Epithelial cell of proximal tubule (primary cell): ENCODE measurements at regions not wholly inside any gene's neighbourhood (a gene's known extent, or its start where the extent isn't known, plus 50 kb on each side); places are given as distances from the start of the nearest gene placed in this dataset.

Source experiments
- DNase-seq: peaks from one replicate; pipeline ENCODE4 v3.0.0-alpha.2; 2011; ENCODE audit warnings: low read depth
- H3K4me3 ChIP-seq: 2 replicates; pipeline ENCODE4 v1.5.1; 2011; ENCODE audit warnings: low read depth, mild to moderate bottlenecking, low read length
- TF ChIP-seq, protein P1 (sequence below): conservative IDR thresholded peaks from 2 replicates; pipeline ENCODE4 v1.5.1; 2012; ENCODE audit warnings: low read depth, mild to moderate bottlenecking, low read length

DNA sequence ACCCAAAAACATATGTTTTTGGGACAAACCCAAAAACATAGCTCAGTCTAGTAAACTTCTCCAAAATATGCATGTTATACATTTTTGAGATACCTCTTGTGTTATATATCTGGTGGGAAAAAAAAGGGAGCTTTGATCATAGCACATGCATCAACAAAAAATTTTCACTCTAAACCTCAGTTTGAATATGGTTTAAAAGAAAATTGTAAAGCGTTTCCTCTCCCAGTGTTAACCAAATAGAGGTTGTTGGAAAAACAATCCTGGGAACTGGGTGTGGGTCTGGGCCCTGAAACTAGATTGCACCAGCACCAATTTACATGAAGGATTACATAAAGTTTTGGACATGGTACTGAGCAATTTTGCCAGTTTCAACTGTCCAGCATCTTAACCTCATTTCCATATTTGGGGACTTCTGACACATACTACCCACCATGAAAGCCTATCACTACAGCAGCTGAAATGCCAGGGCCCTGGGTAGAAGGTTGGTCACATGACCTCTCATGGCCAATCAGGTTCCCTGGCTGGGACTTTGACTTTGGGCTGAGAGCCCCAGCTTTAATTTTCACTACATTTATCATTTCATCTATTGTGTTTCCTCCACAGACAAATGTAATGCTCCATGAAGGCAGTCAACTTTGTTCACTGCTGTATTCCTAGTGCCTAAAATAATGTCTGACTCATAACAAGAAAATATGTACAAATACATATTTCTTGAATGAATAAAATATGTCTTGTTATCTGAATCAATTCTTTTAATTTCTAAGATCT lies 150.7 kb downstream of the SETD4 start:
- no peak for DNase-seq
- H3K4me3 ChIP-seq, result no peak overlapping the region
- TF ChIP-seq, protein P1, sequence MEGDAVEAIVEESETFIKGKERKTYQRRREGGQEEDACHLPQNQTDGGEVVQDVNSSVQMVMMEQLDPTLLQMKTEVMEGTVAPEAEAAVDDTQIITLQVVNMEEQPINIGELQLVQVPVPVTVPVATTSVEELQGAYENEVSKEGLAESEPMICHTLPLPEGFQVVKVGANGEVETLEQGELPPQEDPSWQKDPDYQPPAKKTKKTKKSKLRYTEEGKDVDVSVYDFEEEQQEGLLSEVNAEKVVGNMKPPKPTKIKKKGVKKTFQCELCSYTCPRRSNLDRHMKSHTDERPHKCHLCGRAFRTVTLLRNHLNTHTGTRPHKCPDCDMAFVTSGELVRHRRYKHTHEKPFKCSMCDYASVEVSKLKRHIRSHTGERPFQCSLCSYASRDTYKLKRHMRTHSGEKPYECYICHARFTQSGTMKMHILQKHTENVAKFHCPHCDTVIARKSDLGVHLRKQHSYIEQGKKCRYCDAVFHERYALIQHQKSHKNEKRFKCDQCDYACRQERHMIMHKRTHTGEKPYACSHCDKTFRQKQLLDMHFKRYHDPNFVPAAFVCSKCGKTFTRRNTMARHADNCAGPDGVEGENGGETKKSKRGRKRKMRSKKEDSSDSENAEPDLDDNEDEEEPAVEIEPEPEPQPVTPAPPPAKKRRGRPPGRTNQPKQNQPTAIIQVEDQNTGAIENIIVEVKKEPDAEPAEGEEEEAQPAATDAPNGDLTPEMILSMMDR, result no peak

DNA sequence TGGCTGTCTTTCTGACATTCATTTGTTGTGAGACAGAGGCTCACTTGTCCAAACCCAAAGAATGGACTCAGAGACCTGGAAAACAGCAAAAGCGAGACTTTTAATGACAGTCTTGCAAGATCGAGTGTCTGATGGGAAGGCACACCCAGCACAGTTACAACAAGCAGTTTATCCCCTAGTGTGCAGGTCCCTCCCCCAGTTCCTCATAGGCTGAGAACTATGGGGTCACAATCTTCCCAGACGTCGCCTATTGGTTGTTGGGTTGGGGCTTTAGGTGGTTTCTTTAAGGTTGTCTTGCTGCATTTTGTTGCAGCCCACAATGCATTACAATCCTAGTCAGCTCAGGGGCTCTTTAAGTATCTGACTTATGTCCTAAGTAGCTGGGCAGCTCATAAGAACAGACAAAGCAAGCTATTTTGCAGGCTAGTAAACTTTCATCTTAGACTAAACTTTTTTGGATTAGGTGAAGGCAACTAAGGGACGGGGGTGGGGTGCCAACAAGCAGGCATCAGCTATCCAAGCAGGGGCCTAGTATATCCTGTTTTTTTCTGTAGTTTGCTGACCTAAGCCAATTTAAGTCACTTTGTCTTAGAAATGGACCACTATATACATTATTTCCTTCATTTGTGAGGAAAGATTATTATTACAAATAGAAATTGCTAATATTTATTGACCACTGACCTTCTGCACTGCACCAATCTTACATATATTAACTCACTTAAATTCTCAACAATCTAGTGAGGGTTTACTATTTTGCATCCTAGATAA lies 151.8 kb downstream of the SETD4 start:
- DNase-seq, result no peak
- TF ChIP-seq, protein P1, result no peak
- no peak overlapping the region for H3K4me3 ChIP-seq

DNA sequence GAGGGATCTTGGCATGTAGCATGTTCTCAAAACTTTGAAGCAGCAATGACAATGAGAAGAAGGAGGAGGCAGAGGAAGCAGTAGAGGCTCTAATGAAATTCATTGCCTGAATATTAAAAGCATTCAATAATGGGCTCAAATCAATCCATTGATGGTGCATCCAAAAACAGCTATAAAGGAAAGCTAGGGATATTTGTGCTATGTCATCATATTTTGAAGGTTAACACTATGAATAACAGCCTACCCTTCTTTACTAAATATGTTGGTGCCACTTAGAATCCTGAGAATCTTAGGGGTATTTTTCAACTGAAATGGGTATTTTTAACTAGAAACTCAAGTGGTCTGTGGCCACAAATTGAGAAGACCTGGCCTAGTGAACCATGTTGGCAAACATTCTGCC lies 153.7 kb downstream of the SETD4 start:
- TF ChIP-seq, protein P1, result no peak

DNA sequence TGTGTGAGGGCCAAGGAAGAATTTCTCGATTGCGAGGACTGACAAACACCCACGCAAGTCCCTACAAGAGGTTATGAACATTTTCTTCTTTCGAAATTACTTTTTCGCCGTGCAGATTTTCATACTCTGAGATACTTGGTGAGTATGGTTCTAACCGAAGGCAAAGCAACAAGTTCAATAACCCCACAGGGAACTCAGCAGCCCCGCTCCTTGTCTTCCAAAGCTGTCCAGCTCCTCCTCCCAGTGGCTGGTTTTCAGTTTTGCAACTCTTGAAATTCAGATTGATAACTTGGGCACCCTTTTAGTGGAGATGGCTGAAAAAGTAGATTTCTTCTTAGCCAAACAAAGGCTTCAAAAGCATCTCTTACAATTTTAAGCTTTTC lies 154.4 kb downstream of the SETD4 start:
- TF ChIP-seq, protein P1, result peak; percentile 5
- H3K4me3 ChIP-seq, result no peak overlapping the region
- DNase-seq, result no peak

More for the DNA sequence above, 153.7 kb downstream of the SETD4 start:
- H3K4me3 ChIP-seq, result no peak overlapping the region
- no peak for DNase-seq

DNA sequence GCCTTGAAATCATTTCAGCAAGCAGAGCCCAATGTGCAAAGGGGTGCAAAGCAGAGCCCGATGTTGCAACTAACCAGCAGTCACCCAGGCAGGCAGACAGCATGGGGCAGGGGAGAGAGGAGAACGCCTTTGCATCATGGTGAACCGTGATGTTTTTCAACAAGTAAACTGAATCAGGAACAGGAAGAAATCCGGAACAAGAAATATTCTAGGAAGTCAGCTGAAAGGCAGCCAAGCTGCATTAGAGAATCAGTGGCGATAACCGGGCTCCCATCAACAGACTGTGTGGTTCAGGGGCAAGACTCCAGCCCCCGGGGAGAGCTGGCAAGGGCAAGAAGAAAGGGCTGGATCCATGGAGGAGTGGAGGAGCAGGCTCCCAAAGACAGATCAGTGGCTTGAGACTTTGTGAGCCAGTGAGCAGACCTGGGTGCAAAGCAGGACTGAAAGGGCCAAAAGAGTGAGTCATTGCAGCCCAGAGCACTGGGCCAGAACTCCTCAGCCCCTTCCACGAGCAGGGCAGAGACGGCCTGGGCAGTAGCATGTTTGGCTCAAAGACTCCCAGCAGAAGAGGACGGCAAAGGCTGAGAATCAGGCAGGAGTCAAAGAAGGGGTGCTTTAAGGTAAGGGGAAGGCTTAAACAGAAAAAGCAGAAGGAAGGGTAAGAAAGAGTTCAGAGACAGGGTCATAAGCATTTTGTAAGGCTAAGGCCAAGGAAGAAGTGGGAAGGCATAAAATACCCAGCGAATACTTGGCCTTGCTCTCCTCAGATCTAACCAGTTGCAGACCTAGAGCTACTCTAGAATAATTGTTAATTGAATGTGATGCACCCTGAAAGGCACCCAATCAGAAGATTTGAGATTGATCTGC lies 155.0 kb downstream of the SETD4 start:
- TF ChIP-seq, protein P1, result no peak
- peak overlapping the region; percentile 10 for H3K4me3 ChIP-seq
- peak; percentile 60 for DNase-seq

DNA sequence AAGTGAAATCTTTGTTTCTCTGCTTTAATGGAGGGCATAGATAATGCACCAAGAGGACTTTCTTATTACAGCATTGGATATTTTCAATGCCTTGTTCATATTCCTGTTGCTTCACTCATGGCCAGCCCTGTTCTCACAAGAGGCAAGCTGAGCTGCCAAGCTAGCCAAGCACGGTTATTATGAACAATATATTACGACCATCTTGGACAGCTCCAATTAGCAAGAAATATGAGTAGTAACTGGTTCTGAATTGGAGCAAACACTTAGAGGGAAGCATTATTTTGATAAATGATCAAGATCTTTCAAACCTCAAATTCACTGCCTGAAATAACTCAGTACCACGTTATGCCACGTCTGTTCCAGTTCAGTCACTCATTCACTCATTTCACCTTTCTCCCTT lies 159.8 kb downstream of the SETD4 start:
- H3K4me3 ChIP-seq, result no peak overlapping the region
- DNase-seq, result no peak
- TF ChIP-seq, protein P1, result no peak
